Pons (tissue), 1 donor: ENCODE measurements at regions not wholly inside any gene's neighbourhood (a gene's known extent, or its start where the extent isn't known, plus 50 kb on each side); places are given as distances from the start of the nearest gene placed in this dataset.
"Not testable (repeated sequence)": the region's sequence is repeated elsewhere in the genome, so short reads cannot be mapped to it uniquely, and the experiment has no call there.

Source experiments
- DNase-seq: peaks from one replicate; pipeline ENCODE4 v3.0.0-alpha.2; 2016; ENCODE audit warnings: low spot score

GRCh38 chr1:91207691-91208090, 185.9 kb upstream of the ZNF644 start:
- DNase-seq: not testable (repeated sequence)

- DNase-seq: not testable (repeated sequence)
Measured at GRCh38 chr1:91204150-91204549, 182.3 kb upstream of the ZNF644 start.

DNA sequence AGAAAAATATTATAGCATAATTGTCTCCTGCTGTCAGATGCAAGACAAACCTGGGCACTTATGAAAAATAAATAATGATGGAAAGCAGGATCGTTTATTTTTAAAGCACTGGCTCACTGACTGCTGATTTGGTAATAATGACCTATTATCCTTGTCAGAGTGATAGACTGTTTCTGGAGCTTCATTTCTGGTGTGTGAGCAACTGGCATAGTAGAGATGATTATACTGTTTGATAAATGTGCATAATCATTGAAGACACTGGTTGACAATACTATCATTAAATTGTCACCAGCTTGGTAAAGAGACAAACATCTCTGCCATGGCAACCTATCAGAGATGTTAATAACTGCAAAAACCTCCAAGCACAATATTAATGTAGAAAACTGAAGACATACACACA, 179.9 kb upstream of the ZNF644 start:
- DNase-seq: no peak

DNA sequence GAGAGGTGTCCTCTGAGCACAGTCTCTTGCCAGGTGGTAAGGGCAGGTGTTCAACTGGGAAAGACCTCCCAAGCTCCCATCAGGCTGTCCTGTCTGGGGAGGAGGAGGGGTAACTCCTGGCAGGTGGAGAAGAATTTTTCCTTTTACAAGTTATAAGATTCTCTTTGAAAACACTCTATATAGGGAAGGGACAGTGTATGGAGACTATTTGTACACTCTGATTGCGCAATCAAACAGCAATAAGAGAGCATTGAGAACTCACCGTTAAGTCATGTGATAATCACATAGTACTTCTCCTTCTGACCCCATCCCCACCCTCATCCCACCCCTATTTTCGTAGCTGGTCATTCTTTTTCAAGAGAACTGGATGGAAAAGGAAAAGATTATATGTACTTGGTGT, 179.3 kb upstream of the ZNF644 start:
- DNase-seq: no peak

GRCh38 chr1:91200675-91201074, 178.8 kb upstream of the ZNF644 start:
- no peak for DNase-seq

GRCh38 chr1:91199988-91200387, 178.2 kb upstream of the ZNF644 start:
- no peak for DNase-seq

GRCh38 chr1:91190996-91191395, 169.2 kb upstream of the ZNF644 start:
- no peak for DNase-seq

GRCh38 chr1:91189096-91189495, 167.3 kb upstream of the ZNF644 start:
- no peak for DNase-seq

DNA sequence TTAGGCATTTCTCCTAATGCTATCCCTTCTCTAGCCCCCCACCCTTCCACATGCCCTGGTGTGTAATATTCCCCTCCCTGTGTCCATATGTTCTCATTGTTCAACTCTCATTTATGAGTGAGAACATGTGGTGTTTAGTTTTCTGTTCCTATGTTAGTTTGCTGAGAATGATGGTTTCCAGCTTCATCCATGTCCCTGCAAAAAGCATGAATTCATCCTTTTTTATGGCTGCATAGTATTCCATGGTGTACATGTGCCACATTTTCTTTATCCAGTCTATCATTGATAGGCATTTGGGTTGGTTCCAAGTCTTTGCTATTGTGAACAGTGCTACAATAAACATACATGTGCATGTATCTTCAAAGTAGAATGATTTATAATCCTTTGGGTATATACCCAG, 161.0 kb upstream of the ZNF644 start:
- not testable (repeated sequence) for DNase-seq

- no peak for DNase-seq
Measured at GRCh38 chr1:91176250-91176649, 154.4 kb upstream of the ZNF644 start.

DNA sequence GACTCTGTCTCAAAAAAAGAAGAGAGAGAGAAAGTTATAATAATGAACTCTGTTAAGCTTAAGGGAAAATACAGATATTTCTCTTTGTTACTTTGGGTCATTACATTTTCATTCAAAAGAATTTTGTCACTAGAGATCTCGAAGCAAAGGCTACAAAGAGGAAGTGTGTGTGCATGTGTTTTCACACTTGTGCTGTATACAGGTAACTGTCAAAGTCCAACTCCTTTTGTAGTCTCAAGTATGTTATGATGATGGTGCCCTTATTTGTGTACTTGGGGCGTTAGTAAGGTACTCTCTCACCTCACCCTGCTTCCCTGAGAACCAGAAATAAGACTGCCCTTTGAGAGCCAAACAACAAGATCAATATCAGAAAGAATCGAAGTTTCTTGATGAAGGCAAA, 152.9 kb upstream of the ZNF644 start:
- no peak for DNase-seq

DNA sequence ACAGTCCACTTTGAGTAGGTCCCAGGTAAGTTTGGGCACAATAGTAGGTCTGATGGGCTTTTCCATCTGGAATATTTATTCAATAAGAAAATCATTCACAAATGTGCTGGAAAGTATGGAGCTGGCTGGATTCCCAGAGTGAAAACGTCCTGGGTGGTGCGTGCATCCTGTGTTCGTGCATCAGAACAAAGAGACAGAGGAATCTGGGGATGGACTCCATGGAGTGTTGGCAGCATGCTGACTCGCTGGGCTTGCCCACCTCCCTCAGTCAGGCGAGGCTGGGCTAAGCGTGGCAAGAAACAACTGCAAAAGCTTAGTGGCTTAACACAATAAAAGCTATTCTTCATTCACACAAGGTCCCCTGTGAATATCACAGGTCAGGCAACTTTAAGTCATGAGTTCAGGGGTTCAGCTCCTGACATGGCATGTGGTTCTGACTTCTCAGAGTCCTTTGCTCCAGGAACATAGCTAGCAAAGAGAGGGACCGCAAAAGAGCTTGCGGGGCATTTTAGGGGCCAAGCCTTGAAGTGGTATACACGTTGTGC, 151.6 kb upstream of the ZNF644 start:
- no peak for DNase-seq

DNA sequence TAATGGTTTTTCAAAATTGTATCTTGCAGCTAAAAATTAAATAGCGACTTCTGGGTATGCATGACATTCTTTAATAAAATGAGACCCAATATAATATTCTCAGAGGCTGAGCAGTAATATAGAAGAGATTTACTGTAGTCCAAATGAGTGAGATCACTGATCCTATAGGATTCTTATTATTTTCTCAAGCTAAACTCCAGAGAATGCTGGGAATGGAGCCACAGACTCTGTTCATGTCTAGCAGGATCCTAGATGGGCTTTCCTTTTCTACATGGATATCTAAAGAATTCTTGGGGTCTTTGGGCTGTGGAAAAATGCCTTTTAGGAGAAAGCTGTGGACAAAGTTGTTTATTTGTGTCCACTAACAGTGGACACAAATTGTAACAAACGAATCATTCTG, 150.7 kb upstream of the ZNF644 start:
- DNase-seq: no peak

GRCh38 chr1:91171898-91172297, 150.1 kb upstream of the ZNF644 start:
- DNase-seq: no peak

GRCh38 chr1:91170571-91170970, 148.7 kb upstream of the ZNF644 start:
- no peak for DNase-seq

- DNase-seq: peak; percentile 69
Measured at GRCh38 chr1:91166106-91166712, 144.4 kb upstream of the ZNF644 start.

DNA sequence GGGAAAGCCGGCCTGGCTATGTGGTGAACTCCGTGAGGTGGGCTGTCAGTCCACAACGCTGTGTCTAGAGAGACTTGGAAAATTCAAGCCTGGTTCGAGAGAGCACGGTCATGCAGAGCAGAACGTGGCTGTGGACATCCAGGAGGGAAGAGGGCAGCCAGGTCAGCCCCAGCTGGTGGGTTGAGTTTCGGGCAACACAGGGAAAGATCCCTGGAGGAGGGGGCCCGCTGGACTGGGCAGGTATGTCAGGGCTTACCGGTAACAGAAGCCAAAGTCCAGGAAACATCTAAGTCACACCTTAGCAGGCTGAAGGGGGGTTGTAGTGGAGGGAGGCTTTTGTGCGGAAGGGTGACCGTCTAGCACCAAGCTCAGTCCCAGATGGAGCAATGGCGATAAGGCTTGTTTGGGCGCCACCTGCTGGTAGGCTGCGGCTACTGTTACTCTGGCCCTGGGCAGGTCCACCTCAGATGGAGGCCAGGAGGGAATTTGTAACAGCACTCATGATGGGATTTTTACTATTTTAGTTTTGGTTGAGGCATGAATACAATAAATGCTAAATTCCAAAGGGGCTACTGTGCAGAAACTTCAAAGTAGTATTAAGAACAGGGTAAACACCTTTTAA, 143.3 kb upstream of the ZNF644 start:
- peak; percentile 61 for DNase-seq

GRCh38 chr1:91162613-91163012, 140.8 kb upstream of the ZNF644 start:
- no peak for DNase-seq

DNA sequence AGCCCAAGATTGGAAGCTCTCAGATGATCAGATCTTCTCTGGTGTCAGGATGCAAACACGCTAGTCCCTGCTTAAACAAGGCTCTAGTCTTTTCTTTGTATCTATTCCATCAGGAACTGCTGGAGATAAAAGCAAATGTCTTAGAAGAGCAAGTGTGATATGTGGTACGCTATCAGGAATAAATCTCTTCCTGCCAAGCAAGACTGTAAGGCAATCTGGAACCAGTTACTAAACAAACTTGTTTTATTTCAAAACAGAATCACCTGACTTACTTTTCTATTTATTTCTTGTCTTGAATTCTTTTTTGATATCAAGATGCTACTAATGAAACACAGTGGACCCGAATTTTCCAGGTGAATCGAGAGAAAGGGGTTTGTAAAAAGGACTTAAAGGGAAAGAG, 139.9 kb upstream of the ZNF644 start:
- no peak for DNase-seq

DNA sequence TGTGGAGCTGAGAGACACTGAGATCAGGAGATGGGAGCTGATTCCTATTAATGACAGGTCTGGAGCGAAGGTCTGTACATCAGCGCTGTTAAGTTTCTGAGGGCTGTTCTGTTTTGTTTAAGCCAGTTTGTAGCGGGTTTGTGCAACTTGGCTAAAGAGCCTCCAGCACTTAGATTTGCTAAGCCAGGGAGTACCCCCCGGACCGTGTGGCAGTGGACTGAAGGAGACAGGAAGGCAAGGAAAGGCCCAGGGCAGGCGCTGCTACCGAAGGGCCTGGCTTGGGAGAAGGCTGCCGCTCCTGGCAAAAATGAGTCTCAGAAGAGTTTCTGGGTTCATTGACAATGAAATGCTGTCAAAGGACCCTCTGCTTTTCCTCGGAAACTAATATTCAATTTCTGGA, 139.3 kb upstream of the ZNF644 start:
- DNase-seq: no peak

DNA sequence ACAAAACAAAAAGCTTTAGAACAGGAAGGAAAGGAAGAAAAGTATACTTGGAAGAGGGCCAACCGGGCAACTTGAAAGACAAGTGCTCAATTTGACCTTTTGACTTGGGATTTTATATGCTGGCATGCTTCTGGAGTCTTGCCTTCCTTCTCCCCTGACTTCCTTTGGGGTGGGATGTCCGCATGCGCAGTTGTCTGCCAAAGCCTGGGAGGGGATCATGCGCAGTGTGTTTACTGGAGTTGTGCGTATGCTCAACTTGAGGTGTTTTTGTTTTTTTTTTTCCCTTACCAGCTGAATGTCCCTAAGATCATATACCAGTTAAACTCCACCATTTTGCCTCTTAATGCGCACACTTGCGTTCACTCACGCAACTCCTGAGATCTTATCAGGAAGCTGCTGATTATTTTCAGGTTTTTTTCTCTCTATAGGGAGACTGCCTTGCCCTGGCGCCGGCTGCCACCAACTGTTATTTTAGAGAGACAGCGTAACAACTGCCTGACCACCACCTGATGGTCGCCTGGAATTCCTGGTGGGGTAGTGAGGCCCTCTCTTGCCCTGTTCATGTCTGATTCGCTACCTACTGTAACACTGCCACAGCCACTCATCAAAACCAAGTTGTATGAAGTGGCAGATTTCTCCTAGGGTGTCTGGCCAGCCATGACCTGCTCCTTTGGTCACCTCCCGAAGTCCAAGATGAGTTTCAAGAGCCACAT, 138.7 kb upstream of the ZNF644 start:
- DNase-seq: no peak

GRCh38 chr1:91153341-91153740, 131.5 kb upstream of the ZNF644 start:
- DNase-seq: no peak

DNA sequence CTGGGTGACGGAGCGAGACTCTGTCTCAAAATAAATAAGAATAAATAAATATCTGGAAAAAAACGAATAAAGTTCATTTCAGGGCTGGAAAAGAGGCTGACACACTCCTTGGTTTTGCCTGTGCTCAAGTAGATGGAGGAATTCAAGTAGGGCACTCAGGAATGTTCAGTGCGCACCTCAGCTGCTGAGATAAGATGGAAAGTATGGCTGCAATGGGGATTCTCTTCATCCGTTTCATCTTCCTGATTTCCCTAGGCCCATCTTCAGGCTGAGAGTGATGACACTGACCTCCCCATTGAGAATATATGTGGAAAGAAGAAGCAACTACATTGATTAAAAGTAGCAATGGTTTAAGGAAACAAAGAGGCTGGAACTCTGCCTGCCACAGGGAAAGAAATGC, 130.5 kb upstream of the ZNF644 start:
- DNase-seq: no peak
